Muscle layer of duodenum (tissue), 2 donors: ENCODE measurements at regions not wholly inside any gene's neighbourhood (a gene's known extent, or its start where the extent isn't known, plus 50 kb on each side); places are given as distances from the start of the nearest gene placed in this dataset.

Experiments used
- H3K27ac ChIP-seq: one replicate; pipeline ENCODE4 v1.7.0; 2013; ENCODE audit warnings: mild to moderate bottlenecking, low read length
- H3K27me3 ChIP-seq: one replicate; pipeline ENCODE4 v1.7.0; 2013; ENCODE audit warnings: low read depth, mild to moderate bottlenecking, control low read depth, low read length
- H3K36me3 ChIP-seq, 2 donors: one replicate each; pipeline ENCODE4 v1.7.0; 2013; ENCODE audit warnings: low read length in 2 of 2, control low read depth in 1 of 2, mild to moderate bottlenecking in 1 of 2; ENCODE audit not compliant: insufficient read depth in 2 of 2, control insufficient read depth in 1 of 2
- H3K4me1 ChIP-seq, 2 donors: one replicate each; pipeline ENCODE4 v1.7.0; 2013; ENCODE audit warnings: low read length in 2 of 2, mild to moderate bottlenecking in 2 of 2, control low read depth in 1 of 2, moderate library complexity in 1 of 2; ENCODE audit not compliant: insufficient read depth in 2 of 2, control insufficient read depth in 1 of 2
- H3K4me3 ChIP-seq, 2 donors: one replicate each; pipeline ENCODE4 v1.7.0; 2013; ENCODE audit warnings: low read length in 2 of 2, low read depth in 1 of 2, mild to moderate bottlenecking in 1 of 2
- H3K9me3 ChIP-seq, 2 donors: one replicate each; pipeline ENCODE4 v1.7.0; 2013; ENCODE audit warnings: low read length in 2 of 2, control low read depth in 1 of 2, mild to moderate bottlenecking in 1 of 2; ENCODE audit not compliant: control insufficient read depth in 1 of 2
- donor health status: healthy.

GRCh38 chr2:122000556-122001340 is 245.3 kb downstream of the TSN start:
- Histone ChIP-seq H3K4me1 (peaks cover 0 to 6% of the 10 kb centered on the region in 2 donors), H3K4me3 (no peak overlapping the region), H3K9me3 (no peaks in the 10 kb centered on the region), H3K27ac (no peak overlapping the region), H3K36me3 (no peaks in the 10 kb centered on the region), H3K27me3 (no peaks in the 10 kb centered on the region)

GRCh38 chr2:122001441-122001874 is 246.0 kb downstream of the TSN start:
- H3K4me1 ChIP-seq, result peaks cover 0 to 6% of the 10 kb centered on the region in 2 donors
- H3K27ac ChIP-seq, result no peak overlapping the region
- H3K27me3 ChIP-seq, result no peaks in the 10 kb centered on the region
- H3K9me3 ChIP-seq, result no peaks in the 10 kb centered on the region
- H3K36me3 ChIP-seq, result no peaks in the 10 kb centered on the region
- no peak overlapping the region for H3K4me3 ChIP-seq

GRCh38 chr2:122003196-122003940 is 247.9 kb downstream of the TSN start:
- Histone ChIP-seq H3K27me3 (no peaks in the 10 kb centered on the region), H3K4me3 (no peak overlapping the region), H3K4me1 (peaks cover 0 to 6% of the 10 kb centered on the region in 2 donors), H3K9me3 (no peaks in the 10 kb centered on the region), H3K36me3 (no peaks in the 10 kb centered on the region), H3K27ac (no peak overlapping the region)

- Histone ChIP-seq H3K27me3 (no peaks in the 10 kb centered on the region), H3K4me3 (no peak overlapping the region), H3K9me3 (no peaks in the 10 kb centered on the region), H3K27ac (no peak overlapping the region), H3K4me1 (no peaks in the 10 kb centered on the region), H3K36me3 (no peaks in the 10 kb centered on the region)
Measured at GRCh38 chr2:122007126-122007525, 251.7 kb downstream of the TSN start.

- no peak overlapping the region for H3K27ac ChIP-seq
- H3K9me3 ChIP-seq, result no peaks in the 10 kb centered on the region
- no peak overlapping the region for H3K4me3 ChIP-seq
- no peaks in the 10 kb centered on the region for H3K36me3 ChIP-seq
- no peaks in the 10 kb centered on the region for H3K4me1 ChIP-seq
- no peaks in the 10 kb centered on the region for H3K27me3 ChIP-seq
Measured at GRCh38 chr2:122007577-122007976, 252.1 kb downstream of the TSN start.

GRCh38 chr2:122009561-122009960 is 254.1 kb downstream of the TSN start:
- no peaks in the 10 kb centered on the region for H3K9me3 ChIP-seq
- no peaks in the 10 kb centered on the region for H3K36me3 ChIP-seq
- H3K4me1 ChIP-seq, result no peaks in the 10 kb centered on the region
- no peaks in the 10 kb centered on the region for H3K27me3 ChIP-seq
- H3K27ac ChIP-seq, result no peak overlapping the region
- no peak overlapping the region for H3K4me3 ChIP-seq

- Histone ChIP-seq H3K4me1 (no peaks in the 10 kb centered on the region), H3K9me3 (no peaks in the 10 kb centered on the region), H3K27me3 (no peaks in the 10 kb centered on the region), H3K36me3 (no peaks in the 10 kb centered on the region), H3K27ac (no peak overlapping the region), H3K4me3 (no peak overlapping the region)
Measured at GRCh38 chr2:122011493-122012270, 256.2 kb downstream of the TSN start.

- Histone ChIP-seq H3K4me3 (no peak overlapping the region), H3K27me3 (no peaks in the 10 kb centered on the region), H3K36me3 (no peaks in the 10 kb centered on the region), H3K9me3 (no peaks in the 10 kb centered on the region), H3K27ac (no peak overlapping the region), H3K4me1 (no peaks in the 10 kb centered on the region)
Measured at GRCh38 chr2:122018736-122019135, 263.3 kb downstream of the TSN start.

- Histone ChIP-seq H3K27ac (no peak overlapping the region), H3K4me1 (no peaks in the 10 kb centered on the region), H3K36me3 (no peaks in the 10 kb centered on the region), H3K9me3 (no peaks in the 10 kb centered on the region), H3K27me3 (no peaks in the 10 kb centered on the region), H3K4me3 (no peak overlapping the region)
Measured at GRCh38 chr2:122019724-122020123, 264.3 kb downstream of the TSN start.

GRCh38 chr2:122020377-122020776 is 264.9 kb downstream of the TSN start:
- Histone ChIP-seq H3K4me1 (no peaks in the 10 kb centered on the region), H3K27ac (no peak overlapping the region), H3K27me3 (no peaks in the 10 kb centered on the region), H3K4me3 (no peak overlapping the region), H3K36me3 (no peaks in the 10 kb centered on the region), H3K9me3 (no peaks in the 10 kb centered on the region)

GRCh38 chr2:122021941-122022340 is 266.5 kb downstream of the TSN start:
- H3K36me3 ChIP-seq, result no peaks in the 10 kb centered on the region
- H3K9me3 ChIP-seq, result no peaks in the 10 kb centered on the region
- H3K4me1 ChIP-seq, result no peaks in the 10 kb centered on the region
- no peak overlapping the region for H3K4me3 ChIP-seq
- H3K27ac ChIP-seq, result no peak overlapping the region
- no peaks in the 10 kb centered on the region for H3K27me3 ChIP-seq
